ENCODE measurements at regions not wholly inside any gene's neighbourhood (a gene's known extent, or its start where the extent isn't known, plus 50 kb on each side); places are given as distances from the start of the nearest gene placed in this dataset.

DNA sequence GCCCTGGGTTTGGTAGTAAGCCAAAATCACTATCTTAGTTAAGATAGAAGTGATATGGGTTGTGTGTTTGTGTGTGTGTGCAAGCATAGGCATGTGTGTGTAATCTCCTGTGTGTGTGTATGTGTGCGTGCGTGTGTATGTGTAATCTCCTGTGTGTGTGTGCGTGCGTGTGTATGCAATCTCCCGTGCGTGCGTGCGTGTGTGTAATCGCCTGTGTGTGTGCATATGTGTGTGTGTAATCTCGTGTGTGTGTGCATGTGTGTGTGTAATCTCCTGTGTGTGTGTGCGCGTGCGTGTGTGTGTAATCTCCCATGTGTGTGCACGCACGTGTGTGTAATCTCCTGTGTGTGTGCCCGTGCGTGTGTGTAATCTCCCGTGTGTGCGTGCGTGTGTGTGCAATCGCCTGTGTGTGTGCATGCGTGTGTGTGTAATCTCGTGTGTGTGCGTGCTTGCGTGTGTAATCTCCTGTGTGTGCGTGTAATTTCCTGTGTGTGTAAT lies 219.3 kb upstream of the GGTLC1 start:
- TF ChIP-seq, protein P1, sequence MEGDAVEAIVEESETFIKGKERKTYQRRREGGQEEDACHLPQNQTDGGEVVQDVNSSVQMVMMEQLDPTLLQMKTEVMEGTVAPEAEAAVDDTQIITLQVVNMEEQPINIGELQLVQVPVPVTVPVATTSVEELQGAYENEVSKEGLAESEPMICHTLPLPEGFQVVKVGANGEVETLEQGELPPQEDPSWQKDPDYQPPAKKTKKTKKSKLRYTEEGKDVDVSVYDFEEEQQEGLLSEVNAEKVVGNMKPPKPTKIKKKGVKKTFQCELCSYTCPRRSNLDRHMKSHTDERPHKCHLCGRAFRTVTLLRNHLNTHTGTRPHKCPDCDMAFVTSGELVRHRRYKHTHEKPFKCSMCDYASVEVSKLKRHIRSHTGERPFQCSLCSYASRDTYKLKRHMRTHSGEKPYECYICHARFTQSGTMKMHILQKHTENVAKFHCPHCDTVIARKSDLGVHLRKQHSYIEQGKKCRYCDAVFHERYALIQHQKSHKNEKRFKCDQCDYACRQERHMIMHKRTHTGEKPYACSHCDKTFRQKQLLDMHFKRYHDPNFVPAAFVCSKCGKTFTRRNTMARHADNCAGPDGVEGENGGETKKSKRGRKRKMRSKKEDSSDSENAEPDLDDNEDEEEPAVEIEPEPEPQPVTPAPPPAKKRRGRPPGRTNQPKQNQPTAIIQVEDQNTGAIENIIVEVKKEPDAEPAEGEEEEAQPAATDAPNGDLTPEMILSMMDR (IDR thresholded peaks at IDR 0.05) = no peak
- no peak for TF ChIP-seq POLR2A (IDR thresholded peaks at IDR 0.05)

Data from thyroid gland (tissue), 4 donors.